H1 (cell line): ENCODE measurements at regions not wholly inside any gene's neighbourhood (a gene's known extent, or its start where the extent isn't known, plus 50 kb on each side); places are given as distances from the start of the nearest gene placed in this dataset.

ENCODE experiments used
- CHD2 ChIP-seq: IDR thresholded peaks from 2 replicates; pipeline ENCODE4 v1.6.1; 2012; ENCODE audit warnings: low read length, improper control_type of control experiment
- CHD7 ChIP-seq: fragments of 300-600 bp; sonication (generic); IDR thresholded peaks from 2 replicates; pipeline ENCODE4 v1.7.1; 2012; ENCODE audit warnings: low read length, moderate library complexity, mild to moderate bottlenecking, inconsistent platforms; ENCODE audit not compliant: insufficient replicate concordance
- E2F6 ChIP-seq: IDR thresholded peaks from 2 replicates; pipeline ENCODE4 v1.6.1; 2012; ENCODE audit warnings: inconsistent platforms
- KDM4A ChIP-seq: IDR thresholded peaks from one replicate; pipeline ENCODE4 v1.7.1; 2012; ENCODE audit warnings: low read depth, mild to moderate bottlenecking, moderate library complexity, low read length, inconsistent platforms; ENCODE audit not compliant: severe bottlenecking
- MAFK ChIP-seq: IDR thresholded peaks from 2 replicates; pipeline ENCODE4 v1.6.1; 2012; ENCODE audit warnings: low read depth, mild to moderate bottlenecking, improper control_type of control experiment, low read length
- POLR2A ChIP-seq, 2 experiments: IDR thresholded peaks; 1 replicate in 1 of 2; 2 replicates in 1 of 2; pipeline ENCODE4 v1.6.1; 2011; ENCODE audit warnings: low read depth in 2 of 2, low read length in 2 of 2, mild to moderate bottlenecking in 2 of 2; ENCODE audit errors: control extremely low read depth in 1 of 2
- POU5F1 ChIP-seq: IDR thresholded peaks from 2 replicates; pipeline ENCODE4 v1.6.1; 2011; ENCODE audit warnings: low read depth, mild to moderate bottlenecking, low read length, moderate library complexity
- SIN3A ChIP-seq, 2 experiments: IDR thresholded peaks in 1 of 2; conservative IDR thresholded peaks in 1 of 2; 2 replicates each; pipeline ENCODE4 v1.6.1; 2011 to 2012; ENCODE audit warnings: low read length in 2 of 2, improper control_type of control experiment in 1 of 2, low read depth in 1 of 2, mild to moderate bottlenecking in 1 of 2
- SIRT6 ChIP-seq: IDR thresholded peaks from one replicate; pipeline ENCODE4 v1.7.1; 2012; ENCODE audit warnings: low read length, inconsistent platforms
- TEAD4 ChIP-seq: IDR thresholded peaks from 2 replicates; pipeline ENCODE4 v1.6.1; 2012; ENCODE audit warnings: low read depth, low read length, inconsistent platforms, mixed read lengths

GRCh38 chr18:79583984-79584401 is 95.6 kb upstream of the CTDP1 start (continued):
- TF ChIP-seq CHD7 (no peak), TEAD4 (no peak), CHD2 (no peak), POU5F1 (no peak), SIN3A (conservative IDR thresholded peaks at IDR 0.05 in 1 of 2, IDR thresholded peaks at IDR 0.05 in 1 of 2; ENCODE audit: low read depth in 1 of 2, low read length in 2 of 2) (no peak), KDM4A (no peak), SIRT6 (no peak), E2F6 (no peak), MAFK (no peak), POLR2A (IDR thresholded peaks at IDR 0.05; ENCODE audit: control extremely low read depth in 1 of 2, low read depth in 2 of 2, low read length in 2 of 2) (no peak)
